CD14-positive monocyte (primary cell): ENCODE measurements at regions not wholly inside any gene's neighbourhood (a gene's known extent, or its start where the extent isn't known, plus 50 kb on each side); places are given as distances from the start of the nearest gene placed in this dataset.

ENCODE experiments used
- DNase-seq, 3 donors: peaks; one replicate each; pipeline ENCODE4 v3.0.0-alpha.2; 2011 to 2022
- H2AFZ ChIP-seq: 2 replicates; pipeline ENCODE4 v1.6.0; 2012; ENCODE audit warnings: mild to moderate bottlenecking, low read depth, low read length, inconsistent platforms; ENCODE audit not compliant: insufficient read depth, poor library complexity, severe bottlenecking
- H3K27ac ChIP-seq, 2 donors: 1 replicate in 1 of 2; 2 replicates in 1 of 2; pipeline ENCODE4 v1.5.1; 2012 to 2013; ENCODE audit warnings: low read length in 2 of 2, control low read depth in 1 of 2, inconsistent platforms in 1 of 2, low read depth in 1 of 2, mild to moderate bottlenecking in 1 of 2
- H3K27me3 ChIP-seq, 2 donors: one replicate each; pipeline versions ENCODE4 v1.6.0 to v1.6.1; 2011 to 2013; ENCODE audit warnings: low read length in 2 of 2; ENCODE audit not compliant: control insufficient read depth in 2 of 2, insufficient read depth in 2 of 2
- H3K36me3 ChIP-seq, 2 donors: replicated peaks in 1 of 2; 1 replicate in 1 of 2; 2 replicates in 1 of 2; pipeline versions ENCODE4 v1.5.1 to v1.6.1; 2012 to 2013; ENCODE audit warnings: low read length in 2 of 2, control low read depth in 1 of 2, inconsistent platforms in 1 of 2, mild to moderate bottlenecking in 1 of 2; ENCODE audit not compliant: insufficient read depth in 2 of 2, control insufficient read depth in 1 of 2
- H3K4me1 ChIP-seq, 2 donors: 1 replicate in 1 of 2; 2 replicates in 1 of 2; pipeline versions ENCODE4 v1.5.1 to v1.6.1; 2012 to 2013; ENCODE audit warnings: low read length in 2 of 2, control low read depth in 1 of 2, inconsistent platforms in 1 of 2, mild to moderate bottlenecking in 1 of 2, moderate library complexity in 1 of 2; ENCODE audit not compliant: insufficient read depth in 2 of 2, control insufficient read depth in 1 of 2
- H3K4me2 ChIP-seq: replicated peaks from 2 replicates; pipeline ENCODE3; 2012; ENCODE audit warnings: low read length, moderate library complexity, mild to moderate bottlenecking; ENCODE audit not compliant: poor library complexity, severe bottlenecking; ENCODE audit errors: extremely low read depth
- H3K4me3 ChIP-seq, 3 experiments: fragments of 200-600 bp in 1 of 3; sonication (generic) in 1 of 3; replicated peaks in 1 of 3; 1 replicate in 2 of 3; 2 replicates in 1 of 3; pipeline ENCODE4 v1.5.1; 2011 to 2013; ENCODE audit warnings: low read length in 3 of 3, mild to moderate bottlenecking in 3 of 3, control low read depth in 2 of 3, low read depth in 2 of 3, inconsistent platforms in 1 of 3, moderate library complexity in 1 of 3
- H3K79me2 ChIP-seq: 2 replicates; pipeline ENCODE4 v1.6.0; 2012; ENCODE audit warnings: mild to moderate bottlenecking, control low read depth, inconsistent platforms, low read length, moderate library complexity; ENCODE audit not compliant: insufficient read depth
- H3K9ac ChIP-seq: 2 replicates; pipeline ENCODE4 v1.6.0; 2017; ENCODE audit warnings: low read length, mild to moderate bottlenecking; ENCODE audit not compliant: insufficient read depth, poor library complexity, severe bottlenecking
- H3K9me3 ChIP-seq, 2 donors: replicated peaks in 1 of 2; 1 replicate in 1 of 2; 2 replicates in 1 of 2; pipeline versions ENCODE4 v1.5.1 to v1.6.1; 2012 to 2013; ENCODE audit warnings: low read length in 2 of 2, control low read depth in 1 of 2; ENCODE audit not compliant: control insufficient read depth in 1 of 2, insufficient read depth in 1 of 2
- H4K20me1 ChIP-seq: 2 replicates; pipeline ENCODE4 v1.6.0; 2012; ENCODE audit warnings: mild to moderate bottlenecking, low read length, control low read depth, moderate library complexity; ENCODE audit not compliant: insufficient read depth
- H3K27ac Mint-ChIP-seq, 7 donors: one replicate each; pipeline ENCODE4 v1.8.0; 2020; ENCODE audit warnings: mild to moderate bottlenecking in 7 of 7, mixed read lengths in 7 of 7, moderate library complexity in 6 of 7, inconsistent platforms in 2 of 7
- H3K27me3 Mint-ChIP-seq, 3 donors: one replicate each; pipeline ENCODE4 v1.8.0; 2021 to 2022; ENCODE audit warnings: low read depth in 3 of 3, mild to moderate bottlenecking in 3 of 3, mixed read lengths in 3 of 3, moderate library complexity in 3 of 3, inconsistent platforms in 1 of 3
- H3K36me3 Mint-ChIP-seq, 2 donors: one replicate each; pipeline ENCODE4 v1.8.0; 2020; ENCODE audit warnings: mixed read lengths in 2 of 2, inconsistent platforms in 1 of 2, mild to moderate bottlenecking in 1 of 2
- H3K4me1 Mint-ChIP-seq: one replicate; pipeline ENCODE4 v1.8.0; 2020; ENCODE audit warnings: mild to moderate bottlenecking, mixed read lengths
- H3K4me3 Mint-ChIP-seq, 2 donors: one replicate each; pipeline ENCODE4 v1.8.0; 2020; ENCODE audit warnings: mild to moderate bottlenecking in 2 of 2, mixed read lengths in 2 of 2, moderate library complexity in 1 of 2
- H3K9me3 Mint-ChIP-seq, 7 donors: one replicate each; pipeline ENCODE4 v1.8.0; 2020 to 2022; ENCODE audit warnings: mixed read lengths in 7 of 7, mild to moderate bottlenecking in 6 of 7, moderate library complexity in 6 of 7, inconsistent platforms in 2 of 7
- WGBS: methylation state at CpG from one replicate; pipeline ENCODE4 v1.1.5; 2013; ENCODE audit warnings: missing lambda C conversion rate; ENCODE audit not compliant: insufficient coverage; 5-methylcytosine and 5-hydroxymethylcytosine counted together
- intact Hi-C, 2 donors: fragments of 100-400 bp; cut with micrococcal nuclease; formaldehyde crosslinking; loops; one replicate each; pipeline versions ENCODE4 v1.15.0 to v1.15.1; 2023
- TF ChIP-seq, protein P1 (sequence below): fragments of 200-600 bp; IDR thresholded peaks from one replicate; pipeline ENCODE4 v1.8.0; 2022; ENCODE audit warnings: antibody characterized with exemption, mild to moderate bottlenecking

DNA sequence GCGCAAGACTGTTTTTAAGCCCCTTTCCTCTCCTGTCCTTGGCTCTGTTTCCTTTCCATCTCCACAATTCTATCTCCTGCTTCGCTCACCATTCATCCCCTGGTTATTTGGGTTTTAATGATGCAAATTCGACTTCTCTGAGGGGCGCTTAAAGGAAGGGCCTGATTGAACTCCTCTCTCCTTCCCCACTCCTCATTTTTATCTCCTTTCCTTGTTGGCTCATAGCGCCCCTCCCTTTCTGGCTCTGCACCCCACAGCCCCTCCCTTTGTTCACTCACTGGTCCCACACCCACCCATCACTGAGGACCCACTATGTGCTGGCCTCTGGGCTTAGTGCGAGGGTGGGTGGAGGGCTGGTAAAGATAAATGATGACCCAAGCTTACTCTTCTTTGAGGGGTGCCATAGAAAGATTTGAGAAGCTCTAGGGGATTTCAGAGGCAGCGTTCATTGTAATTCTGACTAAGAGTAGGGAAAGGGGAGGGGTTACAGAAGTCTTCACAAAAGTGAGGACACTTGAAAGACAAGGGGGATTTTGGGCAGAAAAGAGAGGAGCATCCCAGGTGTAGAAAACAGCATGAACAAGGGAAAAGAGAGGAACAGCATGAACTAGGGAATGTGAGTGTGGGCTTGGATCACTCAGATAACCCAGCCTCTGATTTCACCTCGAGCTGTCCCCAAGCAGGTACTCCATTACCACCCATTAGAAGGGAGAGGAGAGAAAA is 507.8 kb downstream of the CD83 start:
- H3K4me3 ChIP-seq: no peak overlapping the region
- H3K36me3 ChIP-seq: no peaks in the 10 kb centered on the region
- H3K9ac ChIP-seq: no peak overlapping the region
- Mint-ChIP-seq H3K27me3 (peaks cover 2 to 7% (median 3%) of the 10 kb centered on the region in 3 donors), H3K36me3 (no peaks in the 10 kb centered on the region), H3K27ac (no peak overlapping the region), H3K4me1 (peaks cover 20% of the 10 kb centered on the region), H3K9me3 (peaks cover 0 to 8% (median 2%) of the 10 kb centered on the region in 7 donors), H3K4me3 (no peak overlapping the region)
- intact Hi-C loops: loop anchor here in 1 of 2 donors (10.0 kb wide), 1 partner anchor 59 kb away; no protein-coding TSS in a partner anchor
- H3K4me1 ChIP-seq: peaks cover 16 to 19% of the 10 kb centered on the region in 2 donors
- H3K9me3 ChIP-seq: no peaks in the 10 kb centered on the region
- H4K20me1 ChIP-seq: no peaks in the 10 kb centered on the region
- no peak overlapping the region for H3K4me2 ChIP-seq
- no peak overlapping the region for H2AFZ ChIP-seq
- H3K27me3 ChIP-seq: no peaks in the 10 kb centered on the region
- DNase-seq: no peak
- no peak overlapping the region for H3K27ac ChIP-seq
- TF ChIP-seq, protein P1, sequence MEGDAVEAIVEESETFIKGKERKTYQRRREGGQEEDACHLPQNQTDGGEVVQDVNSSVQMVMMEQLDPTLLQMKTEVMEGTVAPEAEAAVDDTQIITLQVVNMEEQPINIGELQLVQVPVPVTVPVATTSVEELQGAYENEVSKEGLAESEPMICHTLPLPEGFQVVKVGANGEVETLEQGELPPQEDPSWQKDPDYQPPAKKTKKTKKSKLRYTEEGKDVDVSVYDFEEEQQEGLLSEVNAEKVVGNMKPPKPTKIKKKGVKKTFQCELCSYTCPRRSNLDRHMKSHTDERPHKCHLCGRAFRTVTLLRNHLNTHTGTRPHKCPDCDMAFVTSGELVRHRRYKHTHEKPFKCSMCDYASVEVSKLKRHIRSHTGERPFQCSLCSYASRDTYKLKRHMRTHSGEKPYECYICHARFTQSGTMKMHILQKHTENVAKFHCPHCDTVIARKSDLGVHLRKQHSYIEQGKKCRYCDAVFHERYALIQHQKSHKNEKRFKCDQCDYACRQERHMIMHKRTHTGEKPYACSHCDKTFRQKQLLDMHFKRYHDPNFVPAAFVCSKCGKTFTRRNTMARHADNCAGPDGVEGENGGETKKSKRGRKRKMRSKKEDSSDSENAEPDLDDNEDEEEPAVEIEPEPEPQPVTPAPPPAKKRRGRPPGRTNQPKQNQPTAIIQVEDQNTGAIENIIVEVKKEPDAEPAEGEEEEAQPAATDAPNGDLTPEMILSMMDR: no peak
- WGBS: 100% methylated on average over 1 of the region's 8 CpGs
- H3K79me2 ChIP-seq: no peaks in the 10 kb centered on the region

DNA sequence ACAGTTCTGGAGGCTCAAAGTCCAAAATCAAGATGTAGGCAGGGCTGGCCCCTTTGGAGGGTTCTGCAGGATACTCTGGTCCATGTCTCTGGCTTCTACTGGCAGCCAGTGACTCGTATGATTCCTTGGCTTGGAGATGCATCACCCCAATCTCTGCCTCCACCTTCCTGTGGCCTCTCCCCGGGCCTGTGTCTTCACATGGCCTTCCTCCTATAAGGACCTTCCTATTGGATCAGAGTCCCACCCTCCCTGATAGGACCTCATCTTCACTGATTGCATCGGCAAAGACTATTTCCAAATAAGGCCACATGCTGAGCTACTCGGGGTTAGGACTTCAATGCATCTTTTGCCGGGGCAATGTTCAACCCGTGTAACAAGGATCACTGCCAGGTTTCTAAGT is 509.0 kb downstream of the CD83 start:
- DNase-seq: no peak
- 96% methylated on average over 5 of the region's 6 CpGs for WGBS
- intact Hi-C loops: loop anchor here in 1 of 2 donors (10.0 kb wide), 1 partner anchor 58 kb away; no protein-coding TSS in a partner anchor
- H3K27me3 ChIP-seq: no peaks in the 10 kb centered on the region
- H3K36me3 ChIP-seq: no peaks in the 10 kb centered on the region
- H3K4me2 ChIP-seq: no peak overlapping the region
- peaks cover 1 to 7% (median 2%) of the 10 kb centered on the region in 3 donors for H3K27me3 Mint-ChIP-seq
- H3K9me3 Mint-ChIP-seq: peaks cover 0 to 11% (median 2%) of the 10 kb centered on the region in 7 donors
- no peaks in the 10 kb centered on the region for H3K36me3 Mint-ChIP-seq
- no peak overlapping the region for H3K4me3 Mint-ChIP-seq
- no peaks in the 10 kb centered on the region for H3K9me3 ChIP-seq
- H3K27ac ChIP-seq: no peak overlapping the region
- H2AFZ ChIP-seq: no peak overlapping the region
- H4K20me1 ChIP-seq: no peaks in the 10 kb centered on the region
- peaks cover 7 to 8% of the 10 kb centered on the region in 2 donors for H3K4me1 ChIP-seq
- H3K9ac ChIP-seq: no peak overlapping the region
- peak overlapping the region in 1 of 7 donors; percentile 66 for H3K27ac Mint-ChIP-seq
- no peaks in the 10 kb centered on the region for H3K79me2 ChIP-seq
- H3K4me1 Mint-ChIP-seq: peaks cover 10% of the 10 kb centered on the region
- no peak overlapping the region for H3K4me3 ChIP-seq
- TF ChIP-seq, protein P1: no peak
